Brain microvascular endothelial cell (primary cell): ENCODE measurements at regions not wholly inside any gene's neighbourhood (a gene's known extent, or its start where the extent isn't known, plus 50 kb on each side); places are given as distances from the start of the nearest gene placed in this dataset.

ENCODE experiments used
- DNase-seq: peaks from one replicate; pipeline ENCODE4 v3.0.0-alpha.2; 2020
- H3K27ac ChIP-seq: fragments of 250-450 bp; sonication (Bioruptor Pico); 2 replicates; pipeline ENCODE4 v1.5.1; 2020; ENCODE audit warnings: mild to moderate bottlenecking, moderate library complexity
- H3K27me3 ChIP-seq: fragments of 250-450 bp; sonication (Bioruptor Pico); replicated peaks from 2 replicates; pipeline ENCODE4 v1.5.1; 2020; ENCODE audit warnings: mild to moderate bottlenecking
- H3K36me3 ChIP-seq: fragments of 250-450 bp; sonication (Bioruptor Pico); replicated peaks from 2 replicates; pipeline ENCODE4 v1.5.1; 2020; ENCODE audit warnings: mild to moderate bottlenecking
- H3K4me3 ChIP-seq: 2 replicates; pipeline ENCODE4 v1.5.1; 2011; ENCODE audit warnings: low read depth, mild to moderate bottlenecking, control low read depth, low read length, moderate library complexity
- in situ Hi-C: cut with HindIII; loops from 2 replicates; pipeline ENCODE4 v1.10.0; 2017; ENCODE audit warnings: low sequenced_read_pairs, low pct_ligation_motif_present
- TF ChIP-seq, protein P1 (sequence below): IDR thresholded peaks from 2 replicates; pipeline ENCODE4 v1.5.1; 2011; ENCODE audit warnings: low read depth, mild to moderate bottlenecking, moderate library complexity, low read length, control low read depth, inconsistent platforms; ENCODE audit errors: missing control alignments

DNA sequence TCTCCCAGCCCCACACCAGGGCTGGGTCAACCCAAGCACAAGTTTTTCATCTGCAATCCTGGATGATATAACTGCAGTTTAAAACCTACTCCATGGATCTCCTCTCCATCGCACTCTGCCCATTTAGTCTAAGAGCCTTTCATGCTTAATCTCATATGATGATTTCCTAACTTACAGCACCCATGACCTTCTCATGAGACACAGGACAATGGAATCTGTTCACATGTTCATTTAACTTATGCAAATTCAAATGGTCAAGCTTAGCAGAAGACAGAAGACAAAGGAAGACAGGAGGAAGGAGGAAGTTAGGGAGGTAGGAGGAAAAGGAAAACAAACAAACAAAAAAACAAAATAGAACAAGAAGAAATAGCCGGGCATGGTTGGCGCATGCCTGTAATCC lies 64.6 kb upstream of the PNMA1 start:
- no peak overlapping the region for H3K27ac ChIP-seq
- no peaks in the 10 kb centered on the region for H3K36me3 ChIP-seq
- DNase-seq: no peak
- H3K27me3 ChIP-seq: no peaks in the 10 kb centered on the region
- TF ChIP-seq, protein P1, sequence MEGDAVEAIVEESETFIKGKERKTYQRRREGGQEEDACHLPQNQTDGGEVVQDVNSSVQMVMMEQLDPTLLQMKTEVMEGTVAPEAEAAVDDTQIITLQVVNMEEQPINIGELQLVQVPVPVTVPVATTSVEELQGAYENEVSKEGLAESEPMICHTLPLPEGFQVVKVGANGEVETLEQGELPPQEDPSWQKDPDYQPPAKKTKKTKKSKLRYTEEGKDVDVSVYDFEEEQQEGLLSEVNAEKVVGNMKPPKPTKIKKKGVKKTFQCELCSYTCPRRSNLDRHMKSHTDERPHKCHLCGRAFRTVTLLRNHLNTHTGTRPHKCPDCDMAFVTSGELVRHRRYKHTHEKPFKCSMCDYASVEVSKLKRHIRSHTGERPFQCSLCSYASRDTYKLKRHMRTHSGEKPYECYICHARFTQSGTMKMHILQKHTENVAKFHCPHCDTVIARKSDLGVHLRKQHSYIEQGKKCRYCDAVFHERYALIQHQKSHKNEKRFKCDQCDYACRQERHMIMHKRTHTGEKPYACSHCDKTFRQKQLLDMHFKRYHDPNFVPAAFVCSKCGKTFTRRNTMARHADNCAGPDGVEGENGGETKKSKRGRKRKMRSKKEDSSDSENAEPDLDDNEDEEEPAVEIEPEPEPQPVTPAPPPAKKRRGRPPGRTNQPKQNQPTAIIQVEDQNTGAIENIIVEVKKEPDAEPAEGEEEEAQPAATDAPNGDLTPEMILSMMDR: no peak
- in situ Hi-C loops: no loop called here
- no peak overlapping the region for H3K4me3 ChIP-seq

DNA sequence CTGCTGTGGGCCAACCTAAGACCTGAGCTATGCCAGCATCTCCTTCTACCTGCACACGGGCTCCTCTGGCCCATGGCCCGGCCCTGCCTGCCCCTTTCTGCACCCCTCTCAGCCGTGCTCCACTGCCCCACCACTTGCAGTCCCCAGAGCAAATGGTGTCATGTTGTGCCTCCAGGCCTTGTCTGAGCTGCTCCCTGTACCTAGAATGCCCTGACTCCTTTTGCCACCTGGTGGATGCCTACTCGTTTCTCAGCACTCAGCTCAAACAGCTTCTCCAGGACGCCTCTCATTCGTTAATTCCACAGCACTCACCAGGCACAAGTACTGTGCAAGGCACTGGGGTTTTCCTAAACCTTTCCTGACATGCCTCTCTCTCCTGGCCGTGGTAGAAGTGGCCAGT lies 63.2 kb upstream of the PNMA1 start:
- no peaks in the 10 kb centered on the region for H3K36me3 ChIP-seq
- TF ChIP-seq, protein P1: no peak
- H3K27ac ChIP-seq: no peak overlapping the region
- DNase-seq: no peak
- H3K4me3 ChIP-seq: no peak overlapping the region
- in situ Hi-C loops: no loop called here
- H3K27me3 ChIP-seq: no peaks in the 10 kb centered on the region

DNA sequence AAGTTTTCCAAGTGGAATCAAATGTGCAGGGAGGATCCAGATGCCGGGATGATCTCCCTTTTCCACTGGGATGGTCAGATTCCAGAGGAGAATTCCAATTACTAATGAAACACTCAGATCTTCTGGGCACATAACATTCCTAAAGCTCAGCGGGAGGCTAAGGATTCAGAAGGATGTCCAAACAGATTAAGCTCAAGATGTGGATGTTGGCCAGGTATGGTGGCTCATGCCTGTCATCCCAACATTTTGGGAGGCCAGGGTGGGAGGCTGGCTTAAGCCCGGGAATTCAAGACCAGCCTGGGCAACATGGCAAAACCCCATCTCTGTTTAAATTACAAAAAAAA lies 62.0 kb upstream of the PNMA1 start:
- no peaks in the 10 kb centered on the region for H3K27me3 ChIP-seq
- no peaks in the 10 kb centered on the region for H3K36me3 ChIP-seq
- in situ Hi-C loops: no loop called here
- no peak for DNase-seq
- no peak overlapping the region for H3K4me3 ChIP-seq
- H3K27ac ChIP-seq: no peak overlapping the region
- TF ChIP-seq, protein P1: no peak

DNA sequence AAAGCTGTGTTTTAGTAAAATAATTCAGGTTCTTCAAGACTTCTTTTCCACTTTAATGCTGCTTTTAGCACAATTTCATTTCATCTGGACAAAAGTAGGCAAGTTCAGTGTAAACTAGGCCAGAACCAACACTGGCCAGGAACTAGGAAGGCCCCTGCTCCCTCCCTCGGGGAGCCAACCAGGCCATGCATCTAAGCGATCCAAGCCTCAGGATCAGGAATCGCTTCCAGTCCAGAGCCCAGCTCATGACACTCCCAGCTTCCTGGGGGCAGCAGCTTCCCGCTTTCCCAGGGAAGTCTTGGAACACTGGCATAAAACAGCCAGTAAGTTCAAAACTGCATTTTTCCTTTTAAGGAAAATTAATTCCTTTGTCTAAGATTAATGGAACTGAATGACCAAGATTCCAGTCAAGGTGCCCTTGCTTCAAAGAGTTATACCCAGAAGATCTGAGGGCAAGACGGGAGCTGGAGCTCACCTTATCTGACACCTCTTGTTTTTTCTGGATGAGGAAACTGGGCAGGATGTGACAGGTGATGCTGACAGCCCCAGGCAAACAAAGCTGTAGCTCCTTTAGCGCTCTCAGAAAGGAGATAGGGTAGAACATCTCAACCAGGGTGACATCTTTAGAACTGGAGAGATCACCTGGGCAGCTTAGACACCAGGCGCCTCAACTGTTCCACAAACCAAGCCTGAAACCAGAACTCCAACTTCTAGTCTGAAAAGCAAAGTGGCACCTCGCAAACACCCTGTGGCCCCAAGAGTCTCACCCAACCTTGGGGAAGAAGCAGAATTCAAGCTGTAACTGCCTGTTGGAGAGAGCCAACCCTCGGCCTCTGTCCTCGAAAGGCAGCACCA lies 61.4 kb upstream of the PNMA1 start:
- DNase-seq: no peak
- Histone ChIP-seq H3K27me3 (no peaks in the 10 kb centered on the region), H3K27ac (no peak overlapping the region), H3K36me3 (no peaks in the 10 kb centered on the region), H3K4me3 (no peak overlapping the region)
- TF ChIP-seq, protein P1: no peak
- in situ Hi-C loops: no loop called here

DNA sequence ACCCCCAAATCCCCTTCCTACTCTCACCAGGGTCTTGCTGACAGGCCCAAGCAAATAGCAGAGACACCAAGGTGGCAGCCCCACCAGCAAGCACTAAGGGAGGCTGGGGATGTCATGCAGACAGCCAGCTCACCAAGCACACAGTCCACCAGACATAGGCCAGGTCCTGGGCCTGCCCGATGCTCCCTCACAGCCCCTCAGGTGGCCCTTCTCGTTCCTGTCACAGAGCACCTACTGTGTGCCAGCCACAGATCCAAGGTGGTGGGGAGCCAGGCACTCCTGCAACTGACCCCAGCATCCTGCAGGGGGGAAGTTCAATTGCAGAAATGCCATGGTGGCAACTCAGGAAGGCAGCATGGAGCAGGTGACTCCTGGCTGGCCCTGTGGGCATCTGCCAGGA lies 60.5 kb upstream of the PNMA1 start:
- Histone ChIP-seq H3K27ac (no peak overlapping the region), H3K4me3 (no peak overlapping the region), H3K36me3 (no peaks in the 10 kb centered on the region), H3K27me3 (no peaks in the 10 kb centered on the region)
- no peak for DNase-seq
- TF ChIP-seq, protein P1: no peak
- in situ Hi-C loops: no loop called here

DNA sequence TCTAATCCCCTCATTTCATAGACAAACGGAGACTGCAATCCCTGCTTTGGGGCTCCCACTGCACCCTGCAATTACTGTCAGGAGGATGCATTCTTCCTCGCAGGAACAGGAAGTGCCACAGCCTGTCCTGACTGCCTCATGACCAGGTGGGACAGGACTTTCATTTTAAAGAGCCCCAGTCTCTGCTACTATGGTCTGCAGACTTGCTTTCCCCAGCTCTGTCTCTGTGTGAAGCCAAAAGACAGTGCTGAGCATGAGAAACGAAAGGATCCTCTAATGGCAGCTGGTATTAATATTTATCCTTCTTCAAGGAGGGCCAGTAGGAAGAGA lies 60.0 kb upstream of the PNMA1 start:
- H3K27ac ChIP-seq: no peak overlapping the region
- no peak overlapping the region for H3K4me3 ChIP-seq
- DNase-seq: no peak
- TF ChIP-seq, protein P1: no peak
- H3K27me3 ChIP-seq: no peaks in the 10 kb centered on the region
- in situ Hi-C loops: no loop called here
- no peaks in the 10 kb centered on the region for H3K36me3 ChIP-seq
